ENCODE measurements at regions not wholly inside any gene's neighbourhood (a gene's known extent, or its start where the extent isn't known, plus 50 kb on each side); places are given as distances from the start of the nearest gene placed in this dataset.
A peak's percentile ranks its signal among the peaks of the same experiment; 100 is the strongest.
"Not testable (repeated sequence)": the region's sequence is repeated elsewhere in the genome, so short reads cannot be mapped to it uniquely, and the experiment has no call there.

GRCh38 chr1:157269656-157270375 is 131.6 kb upstream of the ETV3 start:
- no peaks in the 10 kb centered on the region for H3K9me3 ChIP-seq (ENCODE audit: insufficient read depth, low read length)

GRCh38 chr1:157262891-157263290 is 124.7 kb upstream of the ETV3 start:
- Histone ChIP-seq H3K27me3 (ENCODE audit: low read depth, low read length) (peaks cover 16% of the 10 kb centered on the region; the same call in 1 of the 2 replicates), H2AFZ (ENCODE audit: low read depth, low read length) (no peak overlapping the region), H3K79me2 (ENCODE audit: low read length) (no peaks in the 10 kb centered on the region), H3K27ac (ENCODE audit: low read length) (no peak overlapping the region), H3K4me1 (ENCODE audit: low read length) (peaks cover 14% of the 10 kb centered on the region), H3K9ac (ENCODE audit: low read length) (no peak overlapping the region), H3K4me3 (ENCODE audit: low read length) (no peak overlapping the region), H3K36me3 (replicated peaks; ENCODE audit: low read depth, low read length) (no peaks in the 10 kb centered on the region), H4K20me1 (ENCODE audit: insufficient read depth, low read length) (no peaks in the 10 kb centered on the region), H3K9me3 (ENCODE audit: insufficient read depth, low read length) (no peaks in the 10 kb centered on the region), H3K4me2 (ENCODE audit: low read length) (no peak overlapping the region)
- TF ChIP-seq, protein P1, sequence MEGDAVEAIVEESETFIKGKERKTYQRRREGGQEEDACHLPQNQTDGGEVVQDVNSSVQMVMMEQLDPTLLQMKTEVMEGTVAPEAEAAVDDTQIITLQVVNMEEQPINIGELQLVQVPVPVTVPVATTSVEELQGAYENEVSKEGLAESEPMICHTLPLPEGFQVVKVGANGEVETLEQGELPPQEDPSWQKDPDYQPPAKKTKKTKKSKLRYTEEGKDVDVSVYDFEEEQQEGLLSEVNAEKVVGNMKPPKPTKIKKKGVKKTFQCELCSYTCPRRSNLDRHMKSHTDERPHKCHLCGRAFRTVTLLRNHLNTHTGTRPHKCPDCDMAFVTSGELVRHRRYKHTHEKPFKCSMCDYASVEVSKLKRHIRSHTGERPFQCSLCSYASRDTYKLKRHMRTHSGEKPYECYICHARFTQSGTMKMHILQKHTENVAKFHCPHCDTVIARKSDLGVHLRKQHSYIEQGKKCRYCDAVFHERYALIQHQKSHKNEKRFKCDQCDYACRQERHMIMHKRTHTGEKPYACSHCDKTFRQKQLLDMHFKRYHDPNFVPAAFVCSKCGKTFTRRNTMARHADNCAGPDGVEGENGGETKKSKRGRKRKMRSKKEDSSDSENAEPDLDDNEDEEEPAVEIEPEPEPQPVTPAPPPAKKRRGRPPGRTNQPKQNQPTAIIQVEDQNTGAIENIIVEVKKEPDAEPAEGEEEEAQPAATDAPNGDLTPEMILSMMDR (IDR thresholded peaks at IDR 0.05; ENCODE audit: low read depth, low read length) = no peak
- no peak for TF ChIP-seq EZH2phosphoT487 (IDR thresholded peaks at IDR 0.05; ENCODE audit: low read depth)

More at GRCh38 chr1:157269656-157270375, 131.6 kb upstream of the ETV3 start:
- TF ChIP-seq, protein P1 (IDR thresholded peaks at IDR 0.05; ENCODE audit: low read depth, low read length) = no peak
- no peak for TF ChIP-seq EZH2phosphoT487 (IDR thresholded peaks at IDR 0.05; ENCODE audit: low read depth)
- no peaks in the 10 kb centered on the region for H4K20me1 ChIP-seq (ENCODE audit: insufficient read depth, low read length)
- peak overlapping the region; percentile 76 for H3K4me2 ChIP-seq (ENCODE audit: low read length)
- peak overlapping the region; percentile 45 for H3K4me3 ChIP-seq (ENCODE audit: low read length)
- H3K4me1 ChIP-seq (ENCODE audit: low read length) = peaks cover 58% of the 10 kb centered on the region
- no peaks in the 10 kb centered on the region for H3K79me2 ChIP-seq (ENCODE audit: low read length)
- H3K27ac ChIP-seq (ENCODE audit: low read length) = peak overlapping the region; percentile 79
- peak overlapping the region; percentile 39; the same call in 1 of the 2 replicates for H3K9ac ChIP-seq (ENCODE audit: low read length)
- H2AFZ ChIP-seq (ENCODE audit: low read depth, low read length) = no peak overlapping the region
- H3K27me3 ChIP-seq (ENCODE audit: low read depth, low read length) = peaks cover 28% of the 10 kb centered on the region
- no peaks in the 10 kb centered on the region for H3K36me3 ChIP-seq (replicated peaks; ENCODE audit: low read depth, low read length)

DNA sequence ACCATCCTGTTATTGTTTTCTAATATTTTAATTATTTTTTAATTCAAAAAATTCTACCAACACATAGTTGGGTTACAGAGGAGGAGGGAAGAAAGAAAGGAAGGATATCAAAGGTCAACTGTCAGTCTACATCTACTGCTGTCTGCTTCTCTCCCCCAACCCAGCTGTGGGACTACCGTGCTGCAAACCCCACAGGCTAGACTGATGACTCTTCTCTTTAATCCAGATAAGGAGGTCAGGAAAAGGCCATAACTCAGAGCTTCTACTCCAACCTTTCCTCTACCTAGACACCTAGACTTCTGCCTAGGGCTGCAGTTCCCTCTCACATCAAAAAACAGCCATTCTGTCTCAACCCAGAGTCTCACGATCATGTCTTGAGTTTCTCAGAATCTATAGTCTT is 124.2 kb upstream of the ETV3 start:
- Histone ChIP-seq H2AFZ (ENCODE audit: low read depth, low read length) (no peak overlapping the region), H4K20me1 (ENCODE audit: insufficient read depth, low read length) (no peaks in the 10 kb centered on the region), H3K4me1 (ENCODE audit: low read length) (peaks cover 9% of the 10 kb centered on the region), H3K4me3 (ENCODE audit: low read length) (no peak overlapping the region), H3K9me3 (ENCODE audit: insufficient read depth, low read length) (no peaks in the 10 kb centered on the region), H3K27ac (ENCODE audit: low read length) (no peak overlapping the region), H3K36me3 (replicated peaks; ENCODE audit: low read depth, low read length) (no peaks in the 10 kb centered on the region), H3K79me2 (ENCODE audit: low read length) (no peaks in the 10 kb centered on the region), H3K27me3 (ENCODE audit: low read depth, low read length) (peaks cover 16% of the 10 kb centered on the region; the same call in 1 of the 2 replicates), H3K9ac (ENCODE audit: low read length) (no peak overlapping the region), H3K4me2 (ENCODE audit: low read length) (no peak overlapping the region)
- TF ChIP-seq, protein P1 (IDR thresholded peaks at IDR 0.05; ENCODE audit: low read depth, low read length) = no peak
- no peak for TF ChIP-seq EZH2phosphoT487 (IDR thresholded peaks at IDR 0.05; ENCODE audit: low read depth)

DNA sequence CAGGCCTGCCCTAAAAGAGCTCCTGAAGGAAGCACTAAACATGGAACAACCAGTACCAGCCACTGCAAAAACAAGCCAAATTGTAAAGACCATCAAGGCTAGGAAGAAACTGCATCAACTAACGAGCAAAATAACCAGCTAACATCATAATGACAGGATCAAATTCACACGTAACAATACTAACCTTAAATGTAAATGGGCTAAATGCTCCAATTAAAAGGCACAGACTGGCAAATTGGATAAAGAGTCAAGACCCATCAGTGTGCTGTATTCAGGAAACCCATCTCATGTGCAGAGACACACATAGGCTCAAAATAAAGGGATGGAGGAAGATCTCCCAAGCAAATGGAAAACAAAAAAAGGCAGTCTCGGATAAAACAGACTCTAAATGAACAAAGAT is 117.7 kb upstream of the ETV3 start:
- H3K9me3 ChIP-seq (ENCODE audit: insufficient read depth, low read length); H3K4me1 ChIP-seq (ENCODE audit: low read length); H3K79me2 ChIP-seq (ENCODE audit: low read length); H3K36me3 ChIP-seq (replicated peaks; ENCODE audit: low read depth, low read length); H3K9ac ChIP-seq (ENCODE audit: low read length); H4K20me1 ChIP-seq (ENCODE audit: insufficient read depth, low read length); H2AFZ ChIP-seq (ENCODE audit: low read depth, low read length); H3K4me2 ChIP-seq (ENCODE audit: low read length); H3K4me3 ChIP-seq (ENCODE audit: low read length); H3K27ac ChIP-seq (ENCODE audit: low read length): not testable (repeated sequence)
- peaks cover 22% of the 10 kb centered on the region for H3K27me3 ChIP-seq (ENCODE audit: low read depth, low read length)

GRCh38 chr1:157254183-157254582 is 116.0 kb upstream of the ETV3 start:
- not testable (repeated sequence) for H2AFZ ChIP-seq (ENCODE audit: low read depth, low read length); H3K4me2 ChIP-seq (ENCODE audit: low read length); H3K79me2 ChIP-seq (ENCODE audit: low read length); H3K9me3 ChIP-seq (ENCODE audit: insufficient read depth, low read length); H3K27ac ChIP-seq (ENCODE audit: low read length); H3K9ac ChIP-seq (ENCODE audit: low read length); H3K4me3 ChIP-seq (ENCODE audit: low read length); H4K20me1 ChIP-seq (ENCODE audit: insufficient read depth, low read length); H3K36me3 ChIP-seq (replicated peaks; ENCODE audit: low read depth, low read length)
- Histone ChIP-seq H3K27me3 (ENCODE audit: low read depth, low read length) (peaks cover 18% of the 10 kb centered on the region), H3K4me1 (ENCODE audit: low read length) (peaks cover 12% of the 10 kb centered on the region)

Data from OCI-LY3 (cell line).